Endometrial microvascular endothelial cells (primary cell): ENCODE measurements at regions not wholly inside any gene's neighbourhood (a gene's known extent, or its start where the extent isn't known, plus 50 kb on each side); places are given as distances from the start of the nearest gene placed in this dataset.

Source experiments
- in situ Hi-C: cut with HindIII; loops from 2 replicates; pipeline ENCODE4 v1.10.0; 2017; ENCODE audit warnings: low sequenced_read_pairs, low pct_unique_long_range_greater_than_20kb; ENCODE audit errors: inconsistent ontology term

DNA sequence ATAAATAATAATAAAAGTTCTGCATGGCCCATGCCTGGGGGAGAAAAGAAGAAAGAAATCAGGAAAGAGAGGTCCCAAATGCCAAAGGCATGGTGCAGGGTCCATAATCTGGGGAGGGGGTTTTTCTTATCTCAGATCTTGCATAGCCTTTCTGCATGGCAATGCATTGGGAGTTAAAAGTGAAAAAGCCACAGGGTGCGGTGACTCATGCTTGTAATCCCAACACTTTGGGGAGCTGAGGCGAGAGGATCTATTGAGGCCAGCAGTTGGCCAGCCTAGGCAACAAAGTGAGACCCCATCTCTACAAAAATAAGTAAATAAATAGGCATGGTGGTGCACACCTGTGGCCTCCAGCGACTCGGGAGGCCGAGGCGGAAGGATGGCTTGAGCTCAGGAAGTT is 76.8 kb upstream of the GATA2 start:
- in situ Hi-C loops = loop anchor here (10.0 kb wide), 1 partner anchor 145 kb away; no protein-coding TSS in a partner anchor

DNA sequence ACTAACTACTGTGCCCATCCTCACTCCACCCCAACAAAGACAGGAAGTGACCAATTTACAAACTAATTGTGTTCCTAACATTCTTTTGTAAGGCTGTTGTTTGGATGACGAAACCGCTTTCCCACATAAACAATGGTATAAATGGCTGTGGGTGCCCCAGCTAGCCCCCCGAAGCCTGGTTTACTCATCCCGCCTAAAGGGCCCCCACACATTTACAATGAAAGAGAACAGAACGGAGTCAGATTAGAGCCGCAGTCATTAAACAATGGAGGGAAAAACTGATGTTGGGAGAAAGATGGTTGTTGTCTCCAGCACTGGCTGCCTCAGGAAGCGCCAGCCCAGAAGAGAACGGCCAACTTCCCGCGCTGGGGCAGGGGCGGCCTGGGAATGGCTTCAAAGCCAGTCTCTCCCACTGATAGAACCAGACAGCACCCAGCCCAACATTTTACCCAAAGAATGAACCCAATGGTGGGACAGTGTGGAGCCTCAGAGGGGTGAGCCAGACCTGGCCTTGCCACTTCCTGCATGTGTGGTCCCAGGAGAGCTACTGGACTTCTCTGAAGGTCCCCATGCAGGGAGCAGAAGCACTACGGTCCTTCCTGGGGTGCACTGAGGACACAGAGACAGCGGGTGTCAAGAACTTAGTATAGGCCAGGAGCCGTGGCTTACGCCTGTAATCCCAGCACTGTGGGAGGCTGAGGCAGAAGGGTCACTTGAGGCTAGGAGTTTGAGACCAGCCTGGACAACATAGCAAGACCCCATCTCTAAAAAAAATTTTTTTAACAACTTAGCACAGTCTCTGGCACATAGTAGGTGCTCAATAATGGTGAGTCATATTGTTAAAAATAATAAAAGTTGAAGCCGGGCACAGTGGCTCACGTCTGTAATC is 75.8 kb upstream of the GATA2 start:
- in situ Hi-C loops = no loop called here

DNA sequence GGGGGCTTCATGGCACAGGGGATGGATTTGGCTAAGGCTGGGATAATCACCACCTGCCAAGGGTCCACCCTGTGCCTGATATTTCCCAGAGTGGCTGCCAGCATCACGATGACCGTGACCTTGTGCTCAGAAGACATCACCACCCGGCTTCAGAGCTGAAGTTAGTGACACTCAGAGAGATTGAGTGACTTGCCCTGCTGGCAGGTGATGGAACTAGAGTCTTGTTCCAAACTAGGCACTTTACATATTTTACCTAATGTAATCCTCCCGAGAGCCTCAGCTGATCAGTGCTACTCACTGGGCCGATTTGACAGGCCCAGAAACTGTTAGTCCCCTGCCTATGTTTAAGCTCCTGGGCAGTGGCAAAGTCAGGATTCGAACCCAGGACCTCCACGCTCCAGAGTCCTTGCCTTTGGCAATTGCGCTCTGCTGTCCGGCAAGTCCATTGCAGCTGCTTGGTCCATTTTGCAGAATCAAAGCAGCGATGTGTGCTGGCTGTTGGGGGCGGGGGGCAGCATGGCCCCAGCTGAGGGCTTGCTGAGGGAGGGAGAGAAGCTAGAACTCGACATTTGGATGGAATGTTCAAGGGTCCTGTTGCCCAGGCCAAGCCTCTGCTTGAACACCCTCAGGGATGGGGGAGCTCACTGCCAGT is 74.8 kb upstream of the GATA2 start:
- in situ Hi-C loops = no loop called here

DNA sequence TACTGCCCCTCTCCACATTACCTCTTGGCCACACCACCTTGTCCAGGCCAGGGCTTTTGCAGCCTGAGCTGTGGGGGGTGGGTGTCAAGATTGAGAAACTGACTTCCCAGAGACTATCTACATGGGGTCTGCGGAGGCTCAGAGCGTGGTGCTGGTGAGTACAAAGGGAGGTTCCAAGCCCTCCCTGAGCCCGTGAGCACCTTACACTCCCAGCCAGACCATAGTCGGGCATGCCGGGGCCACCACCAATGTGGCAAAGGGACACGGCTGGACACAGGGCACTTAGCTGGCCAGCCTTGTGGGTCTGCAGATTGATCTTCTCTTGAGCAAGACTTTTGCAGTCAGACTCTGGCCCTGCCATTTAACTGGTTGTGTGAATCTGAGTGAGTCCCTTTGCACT is 74.1 kb upstream of the GATA2 start:
- in situ Hi-C loops = no loop called here

DNA sequence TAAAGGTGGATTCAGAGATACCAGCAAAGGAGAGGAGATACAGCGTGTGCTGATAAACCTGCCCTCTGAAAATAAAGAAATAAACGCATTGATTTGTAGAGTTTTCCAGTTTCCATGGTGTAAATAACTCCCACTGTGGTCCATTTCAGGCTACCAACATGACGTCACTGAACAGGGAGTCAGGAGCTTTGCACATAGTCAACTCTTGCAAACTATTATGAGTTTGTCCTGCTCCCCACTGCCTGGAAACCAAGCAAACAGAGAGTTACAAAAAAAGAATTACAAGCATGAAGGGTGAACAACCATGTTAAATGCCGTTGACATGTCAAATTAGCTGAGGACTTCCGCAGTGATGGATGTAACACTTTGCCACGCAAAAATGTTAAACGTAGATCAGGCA is 70.4 kb upstream of the GATA2 start:
- in situ Hi-C loops = no loop called here

DNA sequence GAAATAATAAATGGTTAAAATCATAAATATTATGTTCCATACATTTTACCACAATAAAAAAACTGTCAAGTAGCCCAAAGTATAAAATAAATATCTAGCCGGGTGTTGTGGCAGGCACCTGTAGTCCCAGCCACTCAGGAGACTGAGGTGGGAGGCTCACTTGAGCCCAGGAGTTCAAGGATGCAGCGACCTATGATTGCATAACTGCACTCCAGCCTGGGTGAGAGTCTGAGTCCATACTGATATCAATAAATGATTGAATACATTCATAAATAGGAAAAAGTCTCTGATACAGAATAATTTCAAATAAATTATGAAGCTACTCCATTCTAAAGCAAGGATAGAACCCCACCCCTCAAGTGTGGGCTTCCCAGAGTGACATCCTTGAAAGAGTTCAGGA is 68.5 kb upstream of the GATA2 start:
- in situ Hi-C loops = no loop called here

DNA sequence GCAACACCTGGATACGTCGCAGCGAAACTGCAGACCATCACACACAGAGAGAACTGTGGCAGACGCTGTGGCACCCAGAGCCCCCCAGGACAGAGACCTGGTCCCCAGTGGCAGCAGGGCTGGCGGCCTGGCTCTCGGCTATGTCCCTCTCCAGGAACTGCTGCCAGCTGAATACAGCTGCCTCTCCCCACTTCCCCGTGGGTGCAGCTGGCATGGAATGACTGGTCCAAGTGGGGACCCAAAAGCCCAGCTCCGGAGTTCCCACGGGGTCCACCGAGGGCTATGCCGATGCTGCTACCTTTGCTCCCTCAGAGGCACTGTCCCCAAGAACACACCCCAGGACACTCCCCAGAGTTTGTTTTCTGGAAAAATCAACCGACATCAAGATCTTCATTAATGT is 67.8 kb upstream of the GATA2 start:
- in situ Hi-C loops = no loop called here

DNA sequence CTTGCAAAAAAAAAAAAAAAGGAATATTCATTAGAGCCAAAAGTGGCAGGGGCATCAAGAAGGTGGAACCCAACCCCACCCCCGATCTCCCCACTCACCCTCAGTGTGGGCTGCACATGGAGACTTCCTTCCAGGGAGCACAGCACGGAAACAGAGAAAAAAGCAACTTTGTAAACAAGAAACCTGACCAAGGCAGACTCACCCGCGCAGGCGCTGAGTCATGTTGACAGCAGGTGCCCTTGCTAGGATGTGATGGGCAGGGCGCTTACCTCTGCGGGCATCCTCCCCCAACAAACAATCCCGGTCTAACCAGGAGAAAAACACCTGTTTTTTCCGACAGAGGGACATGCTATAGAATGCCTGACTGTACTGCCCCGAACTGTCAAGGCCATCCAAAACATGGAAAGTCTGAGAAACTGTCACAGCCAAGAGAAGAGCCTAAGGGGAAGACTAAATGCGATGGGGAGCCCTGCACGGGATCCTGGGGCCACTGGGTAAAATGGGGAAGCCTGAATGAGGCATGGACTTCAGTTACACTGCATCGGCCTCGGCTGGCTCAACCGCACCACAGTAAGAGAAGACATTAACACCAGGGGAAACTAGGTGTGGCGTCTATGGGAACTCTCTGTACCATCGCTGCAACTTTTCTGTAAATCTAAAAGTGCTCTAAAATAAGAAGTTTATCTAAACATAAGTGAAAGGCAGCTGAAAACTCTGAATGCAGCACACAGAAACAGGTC is 66.7 kb upstream of the GATA2 start:
- in situ Hi-C loops = no loop called here

DNA sequence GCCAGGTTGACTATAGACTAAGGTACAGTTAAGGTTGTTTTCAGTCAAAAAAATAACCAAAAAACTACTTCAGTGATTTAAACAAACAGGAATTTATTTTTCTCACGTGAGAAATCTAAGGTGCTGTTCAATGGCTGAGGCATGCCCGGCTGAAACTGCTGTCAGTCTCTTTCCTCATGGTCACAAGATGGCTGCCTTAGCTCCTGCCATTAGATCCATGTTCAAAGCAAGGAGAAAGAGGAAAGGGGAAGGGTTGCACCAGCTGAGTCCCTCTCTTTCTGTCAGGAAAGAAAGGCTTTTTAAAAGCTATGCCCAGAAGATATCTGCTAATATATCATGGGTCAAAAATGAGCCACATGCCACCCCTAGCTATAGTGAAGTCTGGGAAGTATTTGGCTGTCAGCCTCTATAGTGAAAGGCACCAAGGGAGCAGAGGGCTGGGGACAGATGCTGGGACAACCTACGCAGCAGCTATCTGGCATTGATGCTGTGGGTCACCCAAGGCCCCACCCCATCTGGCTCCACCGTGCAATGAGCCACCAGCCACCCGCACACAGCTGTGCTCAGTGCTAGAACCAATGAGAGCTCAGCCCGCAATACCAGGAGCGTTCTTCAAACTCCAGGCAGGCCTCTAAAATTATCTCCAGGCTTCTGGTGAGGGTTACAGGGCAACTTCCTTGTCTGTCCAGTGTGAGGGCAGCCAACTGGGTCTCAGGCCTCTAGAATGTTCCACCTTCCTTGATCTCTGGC is 64.7 kb upstream of the GATA2 start:
- in situ Hi-C loops = no loop called here

DNA sequence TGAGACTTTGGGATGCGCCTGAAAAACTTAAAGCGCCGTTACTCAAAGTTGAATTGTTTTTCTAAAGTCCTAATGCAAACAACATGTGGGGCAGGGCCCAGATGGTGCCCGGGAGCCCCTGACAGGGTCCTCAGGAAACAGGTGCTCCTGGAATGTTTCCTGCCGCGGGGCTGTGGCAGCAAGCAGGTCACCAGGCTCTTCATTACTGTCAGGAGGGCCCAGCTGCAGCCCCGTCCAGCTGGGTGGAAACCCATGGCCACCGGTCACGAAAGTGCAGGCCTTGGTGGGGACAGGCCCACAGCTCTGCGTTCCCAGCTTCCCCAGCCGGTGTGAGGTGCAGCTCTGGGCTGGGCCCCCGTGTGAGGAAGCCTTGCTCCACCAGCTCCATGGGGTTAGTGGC is 63.9 kb upstream of the GATA2 start:
- in situ Hi-C loops = no loop called here

DNA sequence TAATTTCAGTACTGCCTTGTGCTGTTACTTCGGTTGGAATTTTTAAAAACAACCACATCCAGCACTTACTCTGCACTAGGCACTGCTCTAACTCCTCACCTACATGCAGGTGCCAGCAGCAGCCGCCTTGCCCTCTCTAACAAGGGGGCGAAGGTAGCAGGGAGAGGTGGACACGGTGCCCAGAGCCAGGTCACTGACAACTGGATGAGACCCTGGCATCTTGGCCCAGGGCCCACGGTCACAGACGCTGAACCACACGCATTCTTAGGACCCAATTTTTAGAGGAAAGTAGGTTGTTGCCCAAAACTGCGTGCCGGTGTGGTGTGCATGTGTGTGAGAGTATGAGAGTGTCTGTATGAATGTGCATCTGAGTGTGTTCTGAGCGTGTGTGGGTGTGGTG is 63.4 kb upstream of the GATA2 start:
- in situ Hi-C loops = no loop called here

DNA sequence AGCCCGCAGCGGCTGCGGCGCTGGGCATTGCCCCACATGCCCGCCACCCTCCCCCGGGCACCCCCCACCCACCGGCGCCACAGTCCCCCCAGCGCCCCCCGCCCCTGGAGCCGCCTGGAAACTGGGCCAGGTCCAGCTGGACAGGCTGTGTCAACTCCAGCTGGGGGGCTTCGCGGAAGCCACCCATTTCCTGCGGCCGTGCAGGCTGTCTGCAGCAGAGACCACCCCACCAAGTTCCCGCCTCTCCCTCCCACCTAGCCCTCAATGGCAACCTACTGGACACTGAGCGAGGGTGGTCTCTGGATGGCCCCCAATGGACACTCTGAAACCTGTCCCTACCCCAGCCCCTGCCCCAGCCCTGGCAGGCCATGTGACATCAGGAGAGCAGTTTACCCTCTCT is 62.8 kb upstream of the GATA2 start:
- in situ Hi-C loops = no loop called here

DNA sequence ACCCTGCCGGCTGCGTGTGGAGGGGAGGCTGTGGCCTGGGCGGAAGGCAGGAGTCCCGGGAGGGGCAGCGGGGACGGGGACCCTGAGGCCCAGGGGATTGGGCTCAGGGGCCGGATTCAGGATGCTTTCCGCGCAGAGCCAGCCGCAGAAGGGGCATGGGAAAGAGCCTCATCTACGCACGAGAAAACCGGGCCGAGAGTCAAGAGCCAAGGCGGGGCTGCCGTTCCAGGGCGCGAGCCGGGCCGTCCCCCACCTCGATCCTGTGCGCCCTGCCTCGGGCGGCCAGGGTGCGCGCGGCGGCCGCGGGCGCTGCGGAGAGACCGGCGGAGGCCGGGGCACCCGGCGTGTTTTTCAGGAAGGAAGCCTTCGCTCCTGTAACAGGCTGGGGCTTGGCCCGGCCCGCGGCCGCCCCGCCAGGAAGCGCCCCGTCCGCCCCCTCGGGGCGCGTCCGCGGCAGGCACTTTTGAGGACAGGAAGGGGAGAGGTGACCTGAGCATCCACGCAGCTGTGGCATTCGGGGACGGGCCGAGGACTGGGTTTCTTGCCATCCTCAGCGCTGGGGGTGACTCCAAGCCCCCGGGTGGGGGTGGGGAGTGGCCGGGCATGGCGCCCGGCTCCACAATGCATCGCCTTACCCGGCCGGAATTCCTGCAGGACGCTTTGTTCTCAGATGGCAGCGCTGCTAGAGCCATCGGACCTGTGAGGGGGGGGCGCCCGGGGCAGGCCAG is 62.3 kb upstream of the GATA2 start:
- in situ Hi-C loops = no loop called here

DNA sequence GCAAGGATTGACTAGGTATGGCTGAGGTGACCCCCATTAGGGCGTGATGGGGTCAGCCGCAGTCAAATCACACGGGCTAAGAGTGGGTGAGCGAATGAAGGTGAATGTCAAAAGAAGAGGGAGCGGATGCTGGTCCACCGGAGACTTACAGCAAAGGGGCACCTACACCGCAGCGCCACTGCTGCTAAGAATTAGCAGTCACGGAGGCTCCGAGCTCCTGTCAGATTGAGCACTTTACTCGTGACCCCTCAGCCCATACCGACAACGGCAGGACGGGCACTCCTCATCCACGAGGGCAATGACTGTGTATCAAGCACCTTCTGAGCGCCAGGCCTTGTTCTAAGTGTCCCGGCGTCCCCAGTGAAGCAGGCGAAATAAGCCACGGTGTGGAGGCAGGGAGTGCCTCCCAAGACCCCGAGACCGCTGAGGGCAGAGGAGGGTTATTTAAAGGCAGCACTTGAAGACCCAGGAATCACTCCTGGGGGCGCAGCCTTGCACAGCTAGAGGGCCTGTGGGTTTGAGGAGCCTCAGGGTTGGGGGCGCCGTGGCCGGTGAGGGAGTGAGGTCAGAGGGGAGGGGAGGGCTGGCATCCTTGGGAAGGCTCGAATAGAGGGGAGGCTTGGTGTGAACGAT is 61.6 kb upstream of the GATA2 start:
- in situ Hi-C loops = no loop called here

DNA sequence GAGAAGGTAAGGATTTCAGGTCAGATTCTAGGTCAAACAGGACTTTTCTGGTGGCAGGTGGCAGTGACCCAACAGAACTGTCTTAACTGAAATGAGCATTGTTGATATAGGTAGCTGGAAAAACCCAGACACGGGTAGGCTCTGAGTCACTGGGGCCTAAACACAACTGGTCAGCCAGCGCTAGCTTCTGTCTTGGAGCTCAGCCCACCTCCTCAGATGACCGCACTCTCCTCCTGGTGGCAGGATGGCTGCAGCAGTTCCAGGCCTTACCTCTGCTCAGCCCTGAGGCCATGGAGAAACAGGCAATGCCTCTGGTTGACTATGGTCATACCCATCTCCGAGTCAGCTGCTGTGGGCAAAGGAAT is 61.1 kb upstream of the GATA2 start:
- in situ Hi-C loops = no loop called here

DNA sequence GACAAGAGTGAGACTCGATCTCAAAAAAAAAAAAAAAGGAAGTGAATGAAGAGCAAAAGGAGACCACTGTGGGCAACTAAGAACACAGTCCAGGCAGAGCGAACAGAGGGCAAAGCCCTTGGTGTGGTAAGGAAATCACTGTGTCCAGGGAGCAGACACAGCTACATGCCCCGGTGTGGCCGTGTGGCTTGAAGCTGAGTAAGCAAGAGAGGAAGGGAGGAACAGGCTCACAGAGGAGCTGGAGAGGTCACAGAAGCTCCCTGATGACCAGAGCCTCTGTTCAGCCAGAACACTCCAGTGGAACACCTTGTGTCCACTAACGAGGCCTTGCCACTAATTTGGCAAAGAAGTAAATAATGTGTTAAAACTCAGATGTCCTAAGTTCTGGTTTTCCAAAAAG is 60.6 kb upstream of the GATA2 start:
- in situ Hi-C loops = no loop called here

DNA sequence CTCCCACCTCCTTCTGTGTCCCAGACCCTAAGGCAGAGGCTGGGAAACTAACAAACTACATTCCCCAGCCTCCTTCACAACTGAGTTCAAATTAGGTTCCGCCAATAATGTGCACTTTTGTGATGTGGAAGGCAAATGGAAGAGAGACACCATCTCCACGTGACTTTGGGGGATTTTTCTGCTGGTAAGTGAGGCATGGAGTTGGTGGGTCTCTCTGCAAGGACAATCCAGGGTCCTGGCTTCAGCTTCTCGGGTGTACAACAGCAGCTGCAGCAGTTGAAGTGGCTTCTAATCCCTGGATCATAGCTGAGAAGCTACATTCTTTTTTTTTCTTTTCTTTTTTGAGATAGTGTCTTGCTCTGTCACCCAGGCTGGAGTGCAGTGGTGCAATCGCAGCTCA is 58.9 kb upstream of the GATA2 start:
- in situ Hi-C loops = no loop called here

DNA sequence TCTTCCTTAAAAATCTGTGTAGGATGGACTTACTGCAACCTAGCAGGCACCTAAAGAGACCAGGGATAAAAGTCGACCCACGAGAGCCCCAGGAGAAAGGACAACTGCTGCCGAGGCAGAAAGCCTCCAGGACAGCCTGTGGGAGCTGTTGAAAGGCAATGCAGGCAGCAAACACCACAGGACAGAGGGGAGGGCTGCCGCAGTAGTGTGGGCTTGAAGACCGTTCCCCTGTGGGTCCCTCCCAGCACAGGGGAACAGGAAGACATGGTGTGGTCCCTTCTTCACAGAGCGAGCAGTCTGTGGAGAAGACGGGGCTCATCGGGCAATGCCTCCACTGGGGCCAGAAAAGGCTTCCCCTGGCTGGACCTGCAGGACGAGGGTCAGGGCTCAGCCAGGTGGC is 58.5 kb upstream of the GATA2 start:
- in situ Hi-C loops = no loop called here
